Esophagus muscularis mucosa (tissue), 4 donors: ENCODE measurements at regions not wholly inside any gene's neighbourhood (a gene's known extent, or its start where the extent isn't known, plus 50 kb on each side); places are given as distances from the start of the nearest gene placed in this dataset.

Source experiments
- DNase-seq: peaks from one replicate; pipeline ENCODE4 v3.0.0-alpha.2; 2017; ENCODE audit errors: extremely low spot score
- H3K27ac ChIP-seq, 4 donors: fragments of 200-600 bp; sonication (generic); replicated peaks in 1 of 4; 1 replicate in 3 of 4; 2 replicates in 1 of 4; pipeline ENCODE4 v1.5.1; 2016 to 2019; ENCODE audit warnings: mild to moderate bottlenecking in 1 of 4
- H3K27me3 ChIP-seq, 4 donors: fragments of 200-600 bp; sonication (generic); one replicate each; pipeline versions ENCODE4 v1.5.1 to v1.6.0; 2016 to 2019
- H3K36me3 ChIP-seq, 4 donors: fragments of 200-600 bp; sonication (generic); one replicate each; pipeline ENCODE4 v1.5.1; 2016 to 2019
- H3K4me1 ChIP-seq, 4 donors: fragments of 200-600 bp; sonication (generic); one replicate each; pipeline ENCODE4 v1.5.1; 2016 to 2019
- H3K4me3 ChIP-seq, 4 donors: fragments of 200-600 bp; sonication (generic); 1 replicate in 2 of 4; 2 replicates in 2 of 4; pipeline ENCODE4 v1.5.1; 2016 to 2019; ENCODE audit warnings: mild to moderate bottlenecking in 4 of 4, moderate library complexity in 1 of 4
- H3K9me3 ChIP-seq, 4 donors: fragments of 200-600 bp; sonication (generic); 1 replicate in 3 of 4; 2 replicates in 1 of 4; pipeline ENCODE4 v1.5.1; 2016 to 2019
- EP300 ChIP-seq: sonication (generic); formaldehyde crosslinking; IDR thresholded peaks from one replicate; pipeline ENCODE4 v1.6.1; 2017; ENCODE audit warnings: antibody characterized with exemption
- POLR2A ChIP-seq: fragments of 450-650 bp; IDR thresholded peaks from one replicate; pipeline ENCODE4 v1.6.1; 2017; ENCODE audit warnings: antibody characterized with exemption, moderate library complexity, mild to moderate bottlenecking, low read depth
- POLR2AphosphoS5 ChIP-seq, 2 donors: sonication (generic); formaldehyde crosslinking; IDR thresholded peaks; one replicate each; pipeline ENCODE4 v1.6.1; 2017; ENCODE audit warnings: antibody characterized with exemption in 2 of 2
- WGBS: methylation state at CpG from one replicate; pipeline ENCODE4 v1.1.5; 2018; 5-methylcytosine and 5-hydroxymethylcytosine counted together
- intact Hi-C: fragments of 100-400 bp; cut with DNase I; formaldehyde crosslinking; loops from one replicate; pipeline ENCODE4 v1.15.1; 2023
- TF ChIP-seq, protein P1 (sequence below), 3 experiments: fragments of 200-600 bp in 2 of 3; fragments of 450-650 bp in 1 of 3; sonication (generic) in 2 of 3; IDR thresholded peaks; one replicate each; pipeline ENCODE4 v1.5.1; 2017 to 2019; ENCODE audit warnings: antibody characterized with exemption in 3 of 3, mild to moderate bottlenecking in 2 of 3, moderate library complexity in 1 of 3

DNA sequence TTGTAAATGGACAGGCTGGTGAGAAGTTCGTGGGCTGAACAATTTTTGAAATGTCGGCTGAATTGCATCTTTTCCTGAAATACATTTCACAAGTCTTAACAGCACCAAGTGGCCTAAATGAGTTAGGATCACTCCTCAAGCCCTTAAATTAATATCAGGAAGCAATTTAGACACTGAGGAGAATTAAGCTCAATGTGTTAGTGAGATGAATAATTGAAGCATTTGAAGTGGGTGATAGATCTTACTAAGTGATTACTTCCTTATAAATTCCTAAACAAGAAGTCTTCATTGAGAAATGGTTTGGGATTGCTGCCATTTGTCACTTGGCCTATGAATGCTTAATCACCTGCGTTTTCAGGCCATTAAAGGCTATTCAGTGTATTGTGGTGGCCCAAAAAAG is 116.8 kb downstream of the NAA11 start:
- intact Hi-C loops, result no loop called here
- H3K4me3 ChIP-seq, result no peak overlapping the region
- TF ChIP-seq POLR2AphosphoS5 (IDR thresholded peaks at IDR 0.05) (no peak), EP300 (no peak), POLR2A (no peak)
- TF ChIP-seq, protein P1, sequence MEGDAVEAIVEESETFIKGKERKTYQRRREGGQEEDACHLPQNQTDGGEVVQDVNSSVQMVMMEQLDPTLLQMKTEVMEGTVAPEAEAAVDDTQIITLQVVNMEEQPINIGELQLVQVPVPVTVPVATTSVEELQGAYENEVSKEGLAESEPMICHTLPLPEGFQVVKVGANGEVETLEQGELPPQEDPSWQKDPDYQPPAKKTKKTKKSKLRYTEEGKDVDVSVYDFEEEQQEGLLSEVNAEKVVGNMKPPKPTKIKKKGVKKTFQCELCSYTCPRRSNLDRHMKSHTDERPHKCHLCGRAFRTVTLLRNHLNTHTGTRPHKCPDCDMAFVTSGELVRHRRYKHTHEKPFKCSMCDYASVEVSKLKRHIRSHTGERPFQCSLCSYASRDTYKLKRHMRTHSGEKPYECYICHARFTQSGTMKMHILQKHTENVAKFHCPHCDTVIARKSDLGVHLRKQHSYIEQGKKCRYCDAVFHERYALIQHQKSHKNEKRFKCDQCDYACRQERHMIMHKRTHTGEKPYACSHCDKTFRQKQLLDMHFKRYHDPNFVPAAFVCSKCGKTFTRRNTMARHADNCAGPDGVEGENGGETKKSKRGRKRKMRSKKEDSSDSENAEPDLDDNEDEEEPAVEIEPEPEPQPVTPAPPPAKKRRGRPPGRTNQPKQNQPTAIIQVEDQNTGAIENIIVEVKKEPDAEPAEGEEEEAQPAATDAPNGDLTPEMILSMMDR (IDR thresholded peaks at IDR 0.05), result no peak
- H3K27ac ChIP-seq, result no peak overlapping the region
- H3K36me3 ChIP-seq, result no peaks in the 10 kb centered on the region
- H3K27me3 ChIP-seq, result no peaks in the 10 kb centered on the region
- H3K4me1 ChIP-seq, result peaks cover 0 to 11% (median 4%) of the 10 kb centered on the region in 4 donors
- 77% methylated on average over 3 of the region's 3 CpGs for WGBS
- H3K9me3 ChIP-seq, result no peaks in the 10 kb centered on the region
- DNase-seq, result no peak

GRCh38 chr4:79207281-79207680 is 118.6 kb downstream of the NAA11 start:
- Histone ChIP-seq H3K27me3 (no peaks in the 10 kb centered on the region), H3K36me3 (no peaks in the 10 kb centered on the region), H3K4me1 (peaks cover 0 to 11% (median 4%) of the 10 kb centered on the region in 4 donors), H3K4me3 (no peak overlapping the region), H3K27ac (no peak overlapping the region), H3K9me3 (no peaks in the 10 kb centered on the region)
- intact Hi-C loops, result no loop called here
- TF ChIP-seq, protein P1 (IDR thresholded peaks at IDR 0.05), result no peak
- TF ChIP-seq POLR2AphosphoS5 (IDR thresholded peaks at IDR 0.05) (no peak), EP300 (no peak), POLR2A (no peak)
- DNase-seq, result no peak

- no peaks in the 10 kb centered on the region for H3K27me3 ChIP-seq
- H3K36me3 ChIP-seq, result no peaks in the 10 kb centered on the region
- peaks cover 0 to 9% (median 4%) of the 10 kb centered on the region in 4 donors for H3K4me1 ChIP-seq
- intact Hi-C loops, result no loop called here
- TF ChIP-seq POLR2A (no peak), EP300 (no peak), POLR2AphosphoS5 (IDR thresholded peaks at IDR 0.05) (no peak)
- TF ChIP-seq, protein P1 (IDR thresholded peaks at IDR 0.05), result no peak
- DNase-seq, result no peak
- H3K27ac ChIP-seq, result no peak overlapping the region
- WGBS, result 90% methylated on average over 4 of the region's 4 CpGs
- no peaks in the 10 kb centered on the region for H3K9me3 ChIP-seq
- no peak overlapping the region for H3K4me3 ChIP-seq
These were observed 119.2 kb downstream of the NAA11 start for GRCh38 chr4:79206660-79207059.

- WGBS, result 89% methylated on average over 3 of the region's 3 CpGs
- no peak overlapping the region for H3K27ac ChIP-seq
- no peaks in the 10 kb centered on the region for H3K9me3 ChIP-seq
- H3K4me1 ChIP-seq, result no peaks in the 10 kb centered on the region
- DNase-seq, result no peak
- intact Hi-C loops, result no loop called here
- no peaks in the 10 kb centered on the region for H3K36me3 ChIP-seq
- no peaks in the 10 kb centered on the region for H3K27me3 ChIP-seq
- TF ChIP-seq, protein P1 (IDR thresholded peaks at IDR 0.05), result no peak
- no peak for TF ChIP-seq POLR2AphosphoS5 (IDR thresholded peaks at IDR 0.05)
- no peak for TF ChIP-seq EP300
- TF ChIP-seq POLR2A, result no peak
- no peak overlapping the region for H3K4me3 ChIP-seq
These were observed 120.7 kb downstream of the NAA11 start for GRCh38 chr4:79205121-79205520.

DNA sequence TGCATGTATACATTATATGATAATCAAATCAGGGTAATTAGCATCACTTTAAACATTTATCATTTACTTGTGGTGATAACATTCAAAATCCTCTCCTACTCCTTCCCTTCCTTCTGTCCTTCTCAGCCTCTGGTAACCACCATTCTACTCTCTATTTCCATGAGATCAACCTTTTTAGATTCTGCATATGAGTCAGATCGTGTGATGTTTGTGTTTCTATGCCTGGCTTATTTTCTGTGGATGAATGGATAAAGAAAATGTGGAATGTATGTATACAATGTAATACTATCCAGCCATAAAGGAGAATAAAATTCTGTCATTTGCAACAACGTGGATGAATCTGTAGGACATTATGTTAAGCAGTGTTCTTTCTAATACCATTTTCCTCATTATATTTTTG is 123.9 kb downstream of the NAA11 start:
- H3K4me1 ChIP-seq, result no peaks in the 10 kb centered on the region
- no peaks in the 10 kb centered on the region for H3K9me3 ChIP-seq
- no peak for DNase-seq
- no peaks in the 10 kb centered on the region for H3K36me3 ChIP-seq
- no peaks in the 10 kb centered on the region for H3K27me3 ChIP-seq
- no peak overlapping the region for H3K27ac ChIP-seq
- H3K4me3 ChIP-seq, result no peak overlapping the region
- intact Hi-C loops, result no loop called here
- TF ChIP-seq POLR2A (no peak), POLR2AphosphoS5 (IDR thresholded peaks at IDR 0.05) (no peak), EP300 (no peak)
- TF ChIP-seq, protein P1 (IDR thresholded peaks at IDR 0.05), result no peak
- 82% methylated on average over 2 of the region's 2 CpGs for WGBS
